CD14-positive monocyte (primary cell): ENCODE measurements at regions not wholly inside any gene's neighbourhood (a gene's known extent, or its start where the extent isn't known, plus 50 kb on each side); places are given as distances from the start of the nearest gene placed in this dataset.

ENCODE experiments used
- DNase-seq, 3 donors: peaks; one replicate each; pipeline ENCODE4 v3.0.0-alpha.2; 2011 to 2022
- H2AFZ ChIP-seq: 2 replicates; pipeline ENCODE4 v1.6.0; 2012; ENCODE audit warnings: mild to moderate bottlenecking, low read depth, low read length, inconsistent platforms; ENCODE audit not compliant: insufficient read depth, poor library complexity, severe bottlenecking
- H3K27ac ChIP-seq, 2 donors: 1 replicate in 1 of 2; 2 replicates in 1 of 2; pipeline ENCODE4 v1.5.1; 2012 to 2013; ENCODE audit warnings: low read length in 2 of 2, control low read depth in 1 of 2, inconsistent platforms in 1 of 2, low read depth in 1 of 2, mild to moderate bottlenecking in 1 of 2
- H3K27me3 ChIP-seq, 2 donors: one replicate each; pipeline versions ENCODE4 v1.6.0 to v1.6.1; 2011 to 2013; ENCODE audit warnings: low read length in 2 of 2; ENCODE audit not compliant: control insufficient read depth in 2 of 2, insufficient read depth in 2 of 2
- H3K36me3 ChIP-seq, 2 donors: replicated peaks in 1 of 2; 1 replicate in 1 of 2; 2 replicates in 1 of 2; pipeline versions ENCODE4 v1.5.1 to v1.6.1; 2012 to 2013; ENCODE audit warnings: low read length in 2 of 2, control low read depth in 1 of 2, inconsistent platforms in 1 of 2, mild to moderate bottlenecking in 1 of 2; ENCODE audit not compliant: insufficient read depth in 2 of 2, control insufficient read depth in 1 of 2
- H3K4me1 ChIP-seq, 2 donors: 1 replicate in 1 of 2; 2 replicates in 1 of 2; pipeline versions ENCODE4 v1.5.1 to v1.6.1; 2012 to 2013; ENCODE audit warnings: low read length in 2 of 2, control low read depth in 1 of 2, inconsistent platforms in 1 of 2, mild to moderate bottlenecking in 1 of 2, moderate library complexity in 1 of 2; ENCODE audit not compliant: insufficient read depth in 2 of 2, control insufficient read depth in 1 of 2
- H3K4me2 ChIP-seq: replicated peaks from 2 replicates; pipeline ENCODE3; 2012; ENCODE audit warnings: low read length, moderate library complexity, mild to moderate bottlenecking; ENCODE audit not compliant: poor library complexity, severe bottlenecking; ENCODE audit errors: extremely low read depth
- H3K4me3 ChIP-seq, 3 experiments: fragments of 200-600 bp in 1 of 3; sonication (generic) in 1 of 3; replicated peaks in 1 of 3; 1 replicate in 2 of 3; 2 replicates in 1 of 3; pipeline ENCODE4 v1.5.1; 2011 to 2013; ENCODE audit warnings: low read length in 3 of 3, mild to moderate bottlenecking in 3 of 3, control low read depth in 2 of 3, low read depth in 2 of 3, inconsistent platforms in 1 of 3, moderate library complexity in 1 of 3
- H3K79me2 ChIP-seq: 2 replicates; pipeline ENCODE4 v1.6.0; 2012; ENCODE audit warnings: mild to moderate bottlenecking, control low read depth, inconsistent platforms, low read length, moderate library complexity; ENCODE audit not compliant: insufficient read depth
- H3K9ac ChIP-seq: 2 replicates; pipeline ENCODE4 v1.6.0; 2017; ENCODE audit warnings: low read length, mild to moderate bottlenecking; ENCODE audit not compliant: insufficient read depth, poor library complexity, severe bottlenecking
- H3K9me3 ChIP-seq, 2 donors: replicated peaks in 1 of 2; 1 replicate in 1 of 2; 2 replicates in 1 of 2; pipeline versions ENCODE4 v1.5.1 to v1.6.1; 2012 to 2013; ENCODE audit warnings: low read length in 2 of 2, control low read depth in 1 of 2; ENCODE audit not compliant: control insufficient read depth in 1 of 2, insufficient read depth in 1 of 2
- H4K20me1 ChIP-seq: 2 replicates; pipeline ENCODE4 v1.6.0; 2012; ENCODE audit warnings: mild to moderate bottlenecking, low read length, control low read depth, moderate library complexity; ENCODE audit not compliant: insufficient read depth
- H3K27ac Mint-ChIP-seq, 7 donors: one replicate each; pipeline ENCODE4 v1.8.0; 2020; ENCODE audit warnings: mild to moderate bottlenecking in 7 of 7, mixed read lengths in 7 of 7, moderate library complexity in 6 of 7, inconsistent platforms in 2 of 7
- H3K27me3 Mint-ChIP-seq, 3 donors: one replicate each; pipeline ENCODE4 v1.8.0; 2021 to 2022; ENCODE audit warnings: low read depth in 3 of 3, mild to moderate bottlenecking in 3 of 3, mixed read lengths in 3 of 3, moderate library complexity in 3 of 3, inconsistent platforms in 1 of 3
- H3K36me3 Mint-ChIP-seq, 2 donors: one replicate each; pipeline ENCODE4 v1.8.0; 2020; ENCODE audit warnings: mixed read lengths in 2 of 2, inconsistent platforms in 1 of 2, mild to moderate bottlenecking in 1 of 2
- H3K4me1 Mint-ChIP-seq: one replicate; pipeline ENCODE4 v1.8.0; 2020; ENCODE audit warnings: mild to moderate bottlenecking, mixed read lengths
- H3K4me3 Mint-ChIP-seq, 2 donors: one replicate each; pipeline ENCODE4 v1.8.0; 2020; ENCODE audit warnings: mild to moderate bottlenecking in 2 of 2, mixed read lengths in 2 of 2, moderate library complexity in 1 of 2
- H3K9me3 Mint-ChIP-seq, 7 donors: one replicate each; pipeline ENCODE4 v1.8.0; 2020 to 2022; ENCODE audit warnings: mixed read lengths in 7 of 7, mild to moderate bottlenecking in 6 of 7, moderate library complexity in 6 of 7, inconsistent platforms in 2 of 7
- CTCF ChIP-seq: fragments of 200-600 bp; IDR thresholded peaks from one replicate; pipeline ENCODE4 v1.8.0; 2022; ENCODE audit warnings: antibody characterized with exemption, mild to moderate bottlenecking
- WGBS: methylation state at CpG from one replicate; pipeline ENCODE4 v1.1.5; 2013; ENCODE audit warnings: missing lambda C conversion rate; ENCODE audit not compliant: insufficient coverage; 5-methylcytosine and 5-hydroxymethylcytosine counted together
- intact Hi-C, 2 donors: fragments of 100-400 bp; cut with micrococcal nuclease; formaldehyde crosslinking; loops; one replicate each; pipeline versions ENCODE4 v1.15.0 to v1.15.1; 2023

- H3K9ac ChIP-seq: no peak overlapping the region
- no peak overlapping the region for H3K27ac ChIP-seq
- no peak for DNase-seq
- Mint-ChIP-seq H3K4me1 (no peaks in the 10 kb centered on the region), H3K27me3 (peaks cover 0 to 2% (median 1%) of the 10 kb centered on the region in 3 donors), H3K4me3 (no peak overlapping the region), H3K27ac (no peak overlapping the region), H3K36me3 (no peaks in the 10 kb centered on the region), H3K9me3 (peaks cover 0 to 2% (median 0%) of the 10 kb centered on the region in 7 donors)
- TF ChIP-seq CTCF: no peak
- H3K27me3 ChIP-seq: no peaks in the 10 kb centered on the region
- H3K4me2 ChIP-seq: no peak overlapping the region
- no peaks in the 10 kb centered on the region for H4K20me1 ChIP-seq
- H3K4me3 ChIP-seq: no peak overlapping the region
- WGBS: no CpG with 5 or more reads among the region's 1 CpG
- no peaks in the 10 kb centered on the region for H3K36me3 ChIP-seq
- intact Hi-C loops: no loop called here
- H3K9me3 ChIP-seq: no peaks in the 10 kb centered on the region
- H3K79me2 ChIP-seq: no peaks in the 10 kb centered on the region
- no peaks in the 10 kb centered on the region for H3K4me1 ChIP-seq
- no peak overlapping the region for H2AFZ ChIP-seq
Observed at GRCh38 chrX:117713411-117713810, 403.2 kb downstream of the KLHL13 start.

DNA sequence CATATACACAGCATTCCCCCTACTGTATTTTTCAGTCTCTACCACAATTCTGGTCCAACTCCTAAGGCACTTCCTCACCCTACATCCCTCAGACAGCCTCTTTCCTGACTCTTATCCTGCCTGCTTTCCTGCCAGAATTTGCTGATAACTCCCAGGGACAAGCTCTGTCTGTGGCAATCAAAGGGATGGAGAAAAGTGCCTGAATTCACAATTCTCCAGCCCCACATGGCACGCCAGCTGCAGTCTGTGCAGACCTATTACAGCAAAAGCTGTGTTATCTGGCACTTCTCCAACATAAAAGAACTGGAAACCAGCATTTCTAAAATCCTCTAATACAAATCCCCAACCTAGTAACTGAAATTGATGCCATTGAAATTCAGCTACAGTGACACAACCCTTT, 404.8 kb downstream of the KLHL13 start:
- intact Hi-C loops: no loop called here
- no peak for TF ChIP-seq CTCF
- Histone ChIP-seq H3K9me3 (no peaks in the 10 kb centered on the region), H3K36me3 (no peaks in the 10 kb centered on the region), H3K4me2 (no peak overlapping the region), H3K27me3 (no peaks in the 10 kb centered on the region), H3K79me2 (no peaks in the 10 kb centered on the region), H3K27ac (no peak overlapping the region), H4K20me1 (no peaks in the 10 kb centered on the region), H2AFZ (no peak overlapping the region), H3K4me3 (no peak overlapping the region), H3K9ac (no peak overlapping the region), H3K4me1 (no peaks in the 10 kb centered on the region)
- Mint-ChIP-seq H3K4me3 (no peak overlapping the region), H3K9me3 (peaks cover 0 to 2% (median 0%) of the 10 kb centered on the region in 7 donors), H3K4me1 (no peaks in the 10 kb centered on the region), H3K27me3 (peaks cover 0 to 2% (median 1%) of the 10 kb centered on the region in 3 donors), H3K27ac (no peak overlapping the region), H3K36me3 (no peaks in the 10 kb centered on the region)
- no CpG with 5 or more reads among the region's 1 CpG for WGBS
- no peak for DNase-seq
